Upper lobe of left lung (tissue), 6 donors: ENCODE measurements at regions not wholly inside any gene's neighbourhood (a gene's known extent, or its start where the extent isn't known, plus 50 kb on each side); places are given as distances from the start of the nearest gene placed in this dataset.

Experiments used
- ATAC-seq, 2 donors: fragments of 200-7000 bp; cut with Tn5 transposase; one replicate each; pipeline ENCODE4 v1.9.1; 2022; ENCODE audit warnings: mild to moderate bottlenecking in 2 of 2, moderate library complexity in 2 of 2; ENCODE audit not compliant: low FRiP score in 2 of 2
- DNase-seq, 2 donors: peaks; one replicate each; pipeline ENCODE4 v3.0.0-alpha.2; 2019 to 2020
- H3K27ac ChIP-seq, 4 donors: fragments of 200-600 bp; sonication (generic); one replicate each; pipeline ENCODE4 v1.5.1; 2016 to 2019
- H3K27me3 ChIP-seq, 4 donors: fragments of 200-600 bp; sonication (generic); one replicate each; pipeline ENCODE4 v1.5.1; 2017 to 2019
- H3K36me3 ChIP-seq, 4 donors: fragments of 200-600 bp; sonication (generic); one replicate each; pipeline ENCODE4 v1.5.1; 2016 to 2019
- H3K4me1 ChIP-seq, 4 donors: fragments of 200-600 bp; sonication (generic); one replicate each; pipeline ENCODE4 v1.5.1; 2018 to 2019
- H3K4me3 ChIP-seq, 4 donors: fragments of 200-600 bp; sonication (generic); one replicate each; pipeline ENCODE4 v1.5.1; 2017 to 2019; ENCODE audit warnings: mild to moderate bottlenecking in 2 of 4, moderate library complexity in 1 of 4
- H3K9me3 ChIP-seq, 4 donors: fragments of 200-600 bp; sonication (generic); one replicate each; pipeline ENCODE4 v1.5.1; 2018 to 2019
- EP300 ChIP-seq, 4 donors: sonication (generic); formaldehyde crosslinking; IDR thresholded peaks; one replicate each; pipeline ENCODE4 v1.5.1; 2017; ENCODE audit warnings: antibody characterized with exemption in 4 of 4, control low read depth in 2 of 4
- POLR2A ChIP-seq, 4 donors: fragments of 450-650 bp; IDR thresholded peaks; one replicate each; pipeline ENCODE4 v1.5.1; 2016 to 2017; ENCODE audit warnings: antibody characterized with exemption in 4 of 4, mild to moderate bottlenecking in 2 of 4
- POLR2AphosphoS5 ChIP-seq, 2 donors: sonication (generic); formaldehyde crosslinking; IDR thresholded peaks; one replicate each; pipeline ENCODE4 v1.5.1; 2017; ENCODE audit warnings: antibody characterized with exemption in 2 of 2
- WGBS, 2 donors: methylation state at CpG; one replicate each; pipeline ENCODE4 v1.1.5; 2017 to 2018; 5-methylcytosine and 5-hydroxymethylcytosine counted together
- TF ChIP-seq, protein P1 (sequence below), 6 experiments: fragments of 450-650 bp in 4 of 6; fragments of 200-600 bp in 2 of 6; sonication (generic) in 2 of 6; IDR thresholded peaks; one replicate each; pipeline ENCODE4 v1.5.1; 2016 to 2019; ENCODE audit warnings: antibody characterized with exemption in 6 of 6
- donor health status: DM: no; HTN: no; CAD: no; lungs with moderate emphysema.
- donor health status: DM: no; HTN: yes; CAD: no; lungs with severe emphysema.

- Histone ChIP-seq H3K36me3 (no peaks in the 10 kb centered on the region), H3K4me3 (no peak overlapping the region), H3K9me3 (no peaks in the 10 kb centered on the region), H3K4me1 (no peaks in the 10 kb centered on the region), H3K27me3 (no peaks in the 10 kb centered on the region), H3K27ac (no peak overlapping the region)
- DNase-seq (no peak), ATAC-seq (no peak)
- no peak for TF ChIP-seq POLR2AphosphoS5 (IDR thresholded peaks at IDR 0.05)
- TF ChIP-seq, protein P1, sequence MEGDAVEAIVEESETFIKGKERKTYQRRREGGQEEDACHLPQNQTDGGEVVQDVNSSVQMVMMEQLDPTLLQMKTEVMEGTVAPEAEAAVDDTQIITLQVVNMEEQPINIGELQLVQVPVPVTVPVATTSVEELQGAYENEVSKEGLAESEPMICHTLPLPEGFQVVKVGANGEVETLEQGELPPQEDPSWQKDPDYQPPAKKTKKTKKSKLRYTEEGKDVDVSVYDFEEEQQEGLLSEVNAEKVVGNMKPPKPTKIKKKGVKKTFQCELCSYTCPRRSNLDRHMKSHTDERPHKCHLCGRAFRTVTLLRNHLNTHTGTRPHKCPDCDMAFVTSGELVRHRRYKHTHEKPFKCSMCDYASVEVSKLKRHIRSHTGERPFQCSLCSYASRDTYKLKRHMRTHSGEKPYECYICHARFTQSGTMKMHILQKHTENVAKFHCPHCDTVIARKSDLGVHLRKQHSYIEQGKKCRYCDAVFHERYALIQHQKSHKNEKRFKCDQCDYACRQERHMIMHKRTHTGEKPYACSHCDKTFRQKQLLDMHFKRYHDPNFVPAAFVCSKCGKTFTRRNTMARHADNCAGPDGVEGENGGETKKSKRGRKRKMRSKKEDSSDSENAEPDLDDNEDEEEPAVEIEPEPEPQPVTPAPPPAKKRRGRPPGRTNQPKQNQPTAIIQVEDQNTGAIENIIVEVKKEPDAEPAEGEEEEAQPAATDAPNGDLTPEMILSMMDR (IDR thresholded peaks at IDR 0.05): no peak
- TF ChIP-seq POLR2A (IDR thresholded peaks at IDR 0.05): no peak
- no peak for TF ChIP-seq EP300 (IDR thresholded peaks at IDR 0.05)
- 47 to 53% methylated on average over 5 of the region's 5 CpGs for WGBS, 2 donors
Measured at GRCh38 chr13:34419025-34419424, 523.0 kb upstream of the NBEA start.

DNA sequence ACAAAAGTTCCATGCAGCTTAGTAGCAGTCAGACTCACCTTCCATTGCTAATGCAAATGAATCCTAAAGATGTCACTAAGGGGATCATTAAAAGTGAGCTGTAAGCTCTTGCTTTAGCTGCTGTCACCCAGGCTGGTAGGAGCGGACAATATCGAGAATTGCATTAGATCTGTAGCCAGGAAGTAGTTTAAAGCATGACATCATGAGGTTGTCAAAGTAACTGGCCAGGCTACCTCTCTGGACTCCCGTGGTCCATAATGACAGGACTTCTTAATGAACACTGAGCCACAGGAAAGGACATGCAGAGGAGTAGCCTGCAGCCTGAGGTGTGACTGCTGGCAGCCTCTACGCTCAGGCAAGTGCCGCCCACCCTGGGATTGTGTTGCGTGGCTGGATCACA, 522.3 kb upstream of the NBEA start:
- TF ChIP-seq, protein P1 (IDR thresholded peaks at IDR 0.05): no peak
- TF ChIP-seq POLR2A (IDR thresholded peaks at IDR 0.05): no peak
- TF ChIP-seq POLR2AphosphoS5 (IDR thresholded peaks at IDR 0.05): no peak
- no peak for TF ChIP-seq EP300 (IDR thresholded peaks at IDR 0.05)
- ATAC-seq (no peak), DNase-seq (peak in 1 of 2 donors; percentile 28)
- no peaks in the 10 kb centered on the region for H3K9me3 ChIP-seq
- no peak overlapping the region for H3K4me3 ChIP-seq
- H3K27me3 ChIP-seq: no peaks in the 10 kb centered on the region
- no peaks in the 10 kb centered on the region for H3K4me1 ChIP-seq
- H3K27ac ChIP-seq: no peak overlapping the region
- WGBS, 2 donors: 86 to 87% methylated on average over 6 of the region's 6 CpGs
- no peaks in the 10 kb centered on the region for H3K36me3 ChIP-seq

GRCh38 chr13:34420702-34421346, 521.2 kb upstream of the NBEA start:
- Histone ChIP-seq H3K9me3 (no peaks in the 10 kb centered on the region), H3K36me3 (no peaks in the 10 kb centered on the region), H3K27me3 (no peaks in the 10 kb centered on the region), H3K4me1 (no peaks in the 10 kb centered on the region), H3K4me3 (no peak overlapping the region), H3K27ac (no peak overlapping the region)
- DNase-seq (no peak), ATAC-seq (peak in 1 of 2 donors; percentile 31)
- no peak for TF ChIP-seq EP300 (IDR thresholded peaks at IDR 0.05)
- TF ChIP-seq POLR2AphosphoS5 (IDR thresholded peaks at IDR 0.05): no peak
- TF ChIP-seq, protein P1 (IDR thresholded peaks at IDR 0.05): no peak
- TF ChIP-seq POLR2A (IDR thresholded peaks at IDR 0.05): no peak
- WGBS, 2 donors: 79 to 82% methylated on average over 3 of the region's 3 CpGs

DNA sequence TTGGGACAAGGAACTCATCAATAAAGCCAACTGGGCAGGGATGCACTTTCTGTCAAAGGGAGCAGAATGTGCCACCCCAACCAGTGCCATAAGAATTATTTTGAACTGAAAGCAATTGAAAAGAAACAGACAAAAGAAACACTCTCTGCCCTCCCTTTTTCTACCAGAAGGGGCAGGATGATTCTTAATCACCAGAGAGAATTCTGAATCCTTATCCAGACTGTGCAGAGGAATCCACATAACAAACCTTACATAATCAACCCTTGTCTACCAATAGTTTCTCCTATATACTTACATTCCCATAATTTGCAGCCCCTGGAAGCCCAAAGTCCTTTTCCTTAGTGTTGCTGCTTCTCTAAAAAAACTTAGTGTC, 520.7 kb upstream of the NBEA start:
- DNase-seq (no peak), ATAC-seq (no peak)
- Histone ChIP-seq H3K4me3 (no peak overlapping the region), H3K36me3 (no peaks in the 10 kb centered on the region), H3K4me1 (no peaks in the 10 kb centered on the region), H3K27ac (no peak overlapping the region), H3K27me3 (no peaks in the 10 kb centered on the region), H3K9me3 (no peaks in the 10 kb centered on the region)
- TF ChIP-seq EP300 (IDR thresholded peaks at IDR 0.05): no peak
- TF ChIP-seq POLR2AphosphoS5 (IDR thresholded peaks at IDR 0.05): no peak
- TF ChIP-seq, protein P1 (IDR thresholded peaks at IDR 0.05): no peak
- TF ChIP-seq POLR2A (IDR thresholded peaks at IDR 0.05): no peak

GRCh38 chr13:34421858-34422475, 520.1 kb upstream of the NBEA start:
- H3K27me3 ChIP-seq: no peaks in the 10 kb centered on the region
- H3K9me3 ChIP-seq: no peaks in the 10 kb centered on the region
- no peaks in the 10 kb centered on the region for H3K4me1 ChIP-seq
- ATAC-seq: no peak
- H3K4me3 ChIP-seq: no peak overlapping the region
- 69 to 73% methylated on average over 4 of the region's 4 CpGs for WGBS, 2 donors
- H3K36me3 ChIP-seq: no peaks in the 10 kb centered on the region
- no peak for DNase-seq
- TF ChIP-seq, protein P1 (IDR thresholded peaks at IDR 0.05): no peak
- TF ChIP-seq EP300 (IDR thresholded peaks at IDR 0.05) (no peak), POLR2AphosphoS5 (IDR thresholded peaks at IDR 0.05) (no peak), POLR2A (IDR thresholded peaks at IDR 0.05) (no peak)
- H3K27ac ChIP-seq: no peak overlapping the region
